ENCODE measurements at regions not wholly inside any gene's neighbourhood (a gene's known extent, or its start where the extent isn't known, plus 50 kb on each side); places are given as distances from the start of the nearest gene placed in this dataset.

GRCh38 chr2:196260546-196260945, 89.2 kb upstream of the STK17B start:
- ATAC-seq, result peak; percentile 74
- Mint-ChIP-seq H3K9me3 (no peaks in the 10 kb centered on the region), H3K4me3 (peak overlapping the region; percentile 62), H3K27ac (peak overlapping the region; percentile 96), H3K27me3 (no peaks in the 10 kb centered on the region), H3K4me1 (peaks cover 41% of the 10 kb centered on the region), H3K36me3 (no peaks in the 10 kb centered on the region)

- Mint-ChIP-seq H3K27me3 (no peaks in the 10 kb centered on the region), H3K4me3 (peak overlapping the region; percentile 69), H3K4me1 (peaks cover 51% of the 10 kb centered on the region), H3K36me3 (no peaks in the 10 kb centered on the region), H3K27ac (peak overlapping the region; percentile 90), H3K9me3 (no peaks in the 10 kb centered on the region)
- no peak for ATAC-seq
Measured at GRCh38 chr2:196262606-196263005, 91.2 kb upstream of the STK17B start.

- H3K9me3 Mint-ChIP-seq, result no peaks in the 10 kb centered on the region
- no peaks in the 10 kb centered on the region for H3K36me3 Mint-ChIP-seq
- peaks cover 58% of the 10 kb centered on the region for H3K4me1 Mint-ChIP-seq
Measured at GRCh38 chr2:196263181-196263747, 91.9 kb upstream of the STK17B start.

GRCh38 chr2:196266351-196266750, 95.0 kb upstream of the STK17B start:
- H3K4me3 Mint-ChIP-seq, result no peak overlapping the region
- H3K36me3 Mint-ChIP-seq, result no peaks in the 10 kb centered on the region
- no peak for ATAC-seq
- peaks cover 61% of the 10 kb centered on the region for H3K4me1 Mint-ChIP-seq
- no peaks in the 10 kb centered on the region for H3K27me3 Mint-ChIP-seq
- peak overlapping the region; percentile 90 for H3K27ac Mint-ChIP-seq
- no peaks in the 10 kb centered on the region for H3K9me3 Mint-ChIP-seq

More at GRCh38 chr2:196263181-196263747, 91.9 kb upstream of the STK17B start:
- Mint-ChIP-seq H3K27me3 (no peaks in the 10 kb centered on the region), H3K27ac (peak overlapping the region; percentile 90), H3K4me3 (peak overlapping the region; percentile 69)
- ATAC-seq, result peak; percentile 91

GRCh38 chr2:196266855-196267254, 95.5 kb upstream of the STK17B start:
- H3K27me3 Mint-ChIP-seq, result no peaks in the 10 kb centered on the region
- ATAC-seq, result no peak
- H3K4me3 Mint-ChIP-seq, result no peak overlapping the region
- peak overlapping the region; percentile 90 for H3K27ac Mint-ChIP-seq
- H3K9me3 Mint-ChIP-seq, result no peaks in the 10 kb centered on the region
- peaks cover 61% of the 10 kb centered on the region for H3K4me1 Mint-ChIP-seq
- no peaks in the 10 kb centered on the region for H3K36me3 Mint-ChIP-seq

- Mint-ChIP-seq H3K27me3 (no peaks in the 10 kb centered on the region), H3K27ac (peak overlapping the region; percentile 90), H3K9me3 (no peaks in the 10 kb centered on the region), H3K4me3 (peak overlapping the region; percentile 76), H3K4me1 (peaks cover 52% of the 10 kb centered on the region), H3K36me3 (no peaks in the 10 kb centered on the region)
- ATAC-seq, result no peak
Measured at GRCh38 chr2:196268025-196268424, 96.6 kb upstream of the STK17B start.

- ATAC-seq, result peak; percentile 82
- Mint-ChIP-seq H3K27me3 (no peaks in the 10 kb centered on the region), H3K36me3 (no peaks in the 10 kb centered on the region), H3K9me3 (no peaks in the 10 kb centered on the region), H3K4me1 (peaks cover 48% of the 10 kb centered on the region), H3K4me3 (peak overlapping the region; percentile 76), H3K27ac (peak overlapping the region; percentile 90)
Measured at GRCh38 chr2:196268538-196269338, 97.4 kb upstream of the STK17B start.

- H3K27me3 Mint-ChIP-seq, result no peaks in the 10 kb centered on the region
- ATAC-seq, result no peak
- no peaks in the 10 kb centered on the region for H3K36me3 Mint-ChIP-seq
- H3K9me3 Mint-ChIP-seq, result no peaks in the 10 kb centered on the region
- peaks cover 66% of the 10 kb centered on the region for H3K4me1 Mint-ChIP-seq
- no peak overlapping the region for H3K27ac Mint-ChIP-seq
- H3K4me3 Mint-ChIP-seq, result no peak overlapping the region
Measured at GRCh38 chr2:196271795-196272194, 100.4 kb upstream of the STK17B start.

- peak; percentile 64 for ATAC-seq
- Mint-ChIP-seq H3K9me3 (no peaks in the 10 kb centered on the region), H3K4me3 (peak overlapping the region; percentile 4), H3K27ac (peak overlapping the region; percentile 91), H3K36me3 (no peaks in the 10 kb centered on the region), H3K27me3 (no peaks in the 10 kb centered on the region), H3K4me1 (peaks cover 40% of the 10 kb centered on the region)
Measured at GRCh38 chr2:196274387-196274809, 103.0 kb upstream of the STK17B start.

- Mint-ChIP-seq H3K27ac (peak overlapping the region; percentile 91), H3K4me3 (peak overlapping the region; percentile 71), H3K9me3 (no peaks in the 10 kb centered on the region), H3K4me1 (peaks cover 30% of the 10 kb centered on the region), H3K27me3 (no peaks in the 10 kb centered on the region), H3K36me3 (no peaks in the 10 kb centered on the region)
- peak; percentile 51 for ATAC-seq
Measured at GRCh38 chr2:196275646-196276352, 104.4 kb upstream of the STK17B start.

GRCh38 chr2:196276421-196276820, 105.0 kb upstream of the STK17B start:
- Mint-ChIP-seq H3K27ac (peak overlapping the region; percentile 91), H3K4me1 (peaks cover 30% of the 10 kb centered on the region)
- peak; percentile 62 for ATAC-seq

GRCh38 chr2:196277002-196277401, 105.6 kb upstream of the STK17B start:
- H3K36me3 Mint-ChIP-seq, result no peaks in the 10 kb centered on the region
- no peak overlapping the region for H3K4me3 Mint-ChIP-seq
- H3K27me3 Mint-ChIP-seq, result no peaks in the 10 kb centered on the region
- H3K4me1 Mint-ChIP-seq, result peaks cover 30% of the 10 kb centered on the region
- no peak overlapping the region for H3K27ac Mint-ChIP-seq
- no peaks in the 10 kb centered on the region for H3K9me3 Mint-ChIP-seq
- peak; percentile 40 for ATAC-seq

More at GRCh38 chr2:196276421-196276820, 105.0 kb upstream of the STK17B start:
- H3K36me3 Mint-ChIP-seq, result no peaks in the 10 kb centered on the region
- no peaks in the 10 kb centered on the region for H3K27me3 Mint-ChIP-seq
- peak overlapping the region; percentile 71 for H3K4me3 Mint-ChIP-seq
- H3K9me3 Mint-ChIP-seq, result no peaks in the 10 kb centered on the region

GRCh38 chr2:196278491-196278911, 107.1 kb upstream of the STK17B start:
- Mint-ChIP-seq H3K9me3 (no peaks in the 10 kb centered on the region), H3K27ac (no peak overlapping the region), H3K27me3 (no peaks in the 10 kb centered on the region), H3K36me3 (no peaks in the 10 kb centered on the region), H3K4me1 (peaks cover 30% of the 10 kb centered on the region), H3K4me3 (no peak overlapping the region)
- ATAC-seq, result no peak

GRCh38 chr2:196279541-196279940, 108.2 kb upstream of the STK17B start:
- H3K27me3 Mint-ChIP-seq, result no peaks in the 10 kb centered on the region
- no peak for ATAC-seq
- H3K4me3 Mint-ChIP-seq, result no peak overlapping the region
- no peaks in the 10 kb centered on the region for H3K9me3 Mint-ChIP-seq
- no peaks in the 10 kb centered on the region for H3K36me3 Mint-ChIP-seq
- peaks cover 21% of the 10 kb centered on the region for H3K4me1 Mint-ChIP-seq
- peak overlapping the region; percentile 20 for H3K27ac Mint-ChIP-seq

- H3K36me3 Mint-ChIP-seq, result no peaks in the 10 kb centered on the region
- H3K27me3 Mint-ChIP-seq, result no peaks in the 10 kb centered on the region
- H3K4me1 Mint-ChIP-seq, result peaks cover 19% of the 10 kb centered on the region
- no peak for ATAC-seq
- H3K9me3 Mint-ChIP-seq, result no peaks in the 10 kb centered on the region
- no peak overlapping the region for H3K4me3 Mint-ChIP-seq
- no peak overlapping the region for H3K27ac Mint-ChIP-seq
Measured at GRCh38 chr2:196284144-196284844, 112.9 kb upstream of the STK17B start.
